BE2C (cell line): ENCODE measurements at regions not wholly inside any gene's neighbourhood (a gene's known extent, or its start where the extent isn't known, plus 50 kb on each side); places are given as distances from the start of the nearest gene placed in this dataset.

Experiments
- DNase-seq: peaks from one replicate; pipeline ENCODE4 v3.0.0-alpha.2; 2020
- H3K27me3 ChIP-seq: fragments of 250-450 bp; sonication (Bioruptor Pico); 2 replicates; pipeline ENCODE4 v1.5.1; 2020; ENCODE audit warnings: mild to moderate bottlenecking
- H3K36me3 ChIP-seq: fragments of 250-450 bp; sonication (Bioruptor Pico); 2 replicates; pipeline ENCODE4 v1.5.1; 2020; ENCODE audit warnings: mild to moderate bottlenecking
- H3K4me1 ChIP-seq: fragments of 250-450 bp; sonication (Bioruptor Pico); 2 replicates; pipeline ENCODE4 v1.5.1; 2020
- H3K4me3 ChIP-seq: 2 replicates; pipeline ENCODE4 v1.5.1; 2011; ENCODE audit warnings: low read depth, low read length
- H3K9me3 ChIP-seq: fragments of 250-450 bp; sonication (Bioruptor Pico); 2 replicates; pipeline ENCODE4 v1.5.1; 2020
- CTCF ChIP-seq: IDR thresholded peaks from 2 replicates; pipeline ENCODE4 v1.5.1; 2012; ENCODE audit warnings: mild to moderate bottlenecking, low read depth, low read length

GRCh38 chr20:19953606-19954005 lies 63.6 kb upstream of the NAA20 start:
- Histone ChIP-seq H3K9me3 (no peaks in the 10 kb centered on the region), H3K36me3 (no peaks in the 10 kb centered on the region), H3K4me3 (no peak overlapping the region), H3K27me3 (no peaks in the 10 kb centered on the region), H3K4me1 (no peaks in the 10 kb centered on the region)
- DNase-seq = no peak
- TF ChIP-seq CTCF = no peak

GRCh38 chr20:19956976-19957375 lies 60.2 kb upstream of the NAA20 start:
- DNase-seq = no peak
- H3K36me3 ChIP-seq = no peaks in the 10 kb centered on the region
- no peaks in the 10 kb centered on the region for H3K27me3 ChIP-seq
- no peak for TF ChIP-seq CTCF
- no peaks in the 10 kb centered on the region for H3K4me1 ChIP-seq
- H3K4me3 ChIP-seq = no peak overlapping the region
- H3K9me3 ChIP-seq = no peaks in the 10 kb centered on the region

GRCh38 chr20:19958219-19958618 lies 58.9 kb upstream of the NAA20 start:
- Histone ChIP-seq H3K27me3 (no peaks in the 10 kb centered on the region), H3K9me3 (no peaks in the 10 kb centered on the region; the same call in 1 of the 2 replicates), H3K36me3 (no peaks in the 10 kb centered on the region), H3K4me3 (no peak overlapping the region), H3K4me1 (no peaks in the 10 kb centered on the region)
- TF ChIP-seq CTCF = no peak
- no peak for DNase-seq

GRCh38 chr20:19958928-19959327 lies 58.2 kb upstream of the NAA20 start:
- Histone ChIP-seq H3K36me3 (no peaks in the 10 kb centered on the region), H3K4me3 (no peak overlapping the region)

DNA sequence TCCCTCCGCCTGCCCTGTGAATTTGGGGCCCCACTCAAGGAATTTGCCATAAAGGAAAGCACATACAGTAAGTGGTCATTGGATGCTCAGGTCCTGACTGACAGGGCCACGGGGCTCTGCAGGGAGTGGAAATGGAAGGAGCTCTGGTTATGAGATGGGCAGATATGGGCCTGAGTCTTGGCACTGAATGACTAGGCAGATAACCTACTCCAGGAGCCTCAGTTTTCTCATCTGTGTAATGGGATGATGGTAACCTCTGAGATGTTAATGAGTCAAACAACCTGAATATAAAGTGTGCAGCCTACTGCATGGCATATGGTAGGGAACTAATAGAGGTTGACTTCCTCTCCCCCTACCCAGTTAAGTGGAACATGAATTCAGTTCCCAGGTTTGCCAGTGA lies 56.4 kb upstream of the NAA20 start:
- no peak overlapping the region for H3K4me3 ChIP-seq
- TF ChIP-seq CTCF = no peak
- no peak for DNase-seq
- no peaks in the 10 kb centered on the region for H3K4me1 ChIP-seq
- no peaks in the 10 kb centered on the region; the same call in 1 of the 2 replicates for H3K9me3 ChIP-seq
- no peaks in the 10 kb centered on the region for H3K36me3 ChIP-seq
- H3K27me3 ChIP-seq = no peaks in the 10 kb centered on the region

More at GRCh38 chr20:19958928-19959327, 58.2 kb upstream of the NAA20 start:
- no peak for TF ChIP-seq CTCF
- no peaks in the 10 kb centered on the region; the same call in 1 of the 2 replicates for H3K9me3 ChIP-seq
- no peak for DNase-seq
- no peaks in the 10 kb centered on the region for H3K27me3 ChIP-seq
- H3K4me1 ChIP-seq = no peaks in the 10 kb centered on the region

GRCh38 chr20:19961293-19961692 lies 55.9 kb upstream of the NAA20 start:
- Histone ChIP-seq H3K27me3 (no peaks in the 10 kb centered on the region), H3K9me3 (no peaks in the 10 kb centered on the region; the same call in 1 of the 2 replicates), H3K4me3 (no peak overlapping the region), H3K4me1 (no peaks in the 10 kb centered on the region), H3K36me3 (no peaks in the 10 kb centered on the region)
- DNase-seq = no peak
- TF ChIP-seq CTCF = no peak
